HG02623 (cell line): ENCODE measurements at regions not wholly inside any gene's neighbourhood (a gene's known extent, or its start where the extent isn't known, plus 50 kb on each side); places are given as distances from the start of the nearest gene placed in this dataset.

Source experiments
- ATAC-seq: cut with Tn5 transposase; IDR thresholded peaks from one replicate; pipeline ENCODE4 v1.9.1; 2021; ENCODE audit warnings: moderate library complexity; ENCODE audit not compliant: unreplicated experiment

DNA sequence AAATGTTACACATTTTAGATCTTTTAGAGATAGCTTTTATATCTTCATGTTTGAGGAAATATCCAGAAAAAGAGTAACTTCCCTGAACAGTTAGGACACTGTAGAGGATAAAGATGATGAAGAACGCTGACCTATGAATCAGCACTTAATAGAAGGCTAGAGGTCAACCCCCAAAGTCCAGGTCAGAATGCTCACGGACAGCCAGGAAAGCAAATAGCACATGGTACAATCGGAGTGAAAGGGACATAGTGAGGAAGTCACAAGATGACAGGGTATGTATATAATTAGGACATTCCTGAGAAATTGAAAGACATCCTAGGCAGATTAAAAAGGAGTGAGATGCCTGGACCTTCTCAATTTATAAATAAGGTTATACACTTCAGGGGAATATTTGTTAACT lies 55.1 kb upstream of the CNTNAP4 start:
- no peak for ATAC-seq

DNA sequence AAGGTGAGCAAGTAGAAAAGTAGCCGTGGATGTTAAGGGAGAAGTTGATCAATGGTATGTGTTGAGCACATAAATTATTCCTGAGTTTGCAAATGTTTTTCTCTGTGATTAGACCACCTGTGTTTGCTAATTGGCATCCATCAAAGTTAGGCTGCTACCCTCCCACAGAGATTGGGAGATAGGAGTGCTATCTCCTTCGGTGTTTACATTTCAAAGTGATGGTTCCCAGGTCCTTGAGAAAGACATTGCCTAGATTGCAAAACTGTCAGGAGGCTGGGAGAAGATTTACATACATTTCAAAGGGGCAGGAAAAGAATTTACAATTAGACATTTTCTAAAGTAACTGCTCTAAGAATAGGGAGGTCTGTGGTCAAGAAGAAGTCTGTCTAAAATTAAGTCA lies 54.3 kb upstream of the CNTNAP4 start:
- ATAC-seq = no peak

DNA sequence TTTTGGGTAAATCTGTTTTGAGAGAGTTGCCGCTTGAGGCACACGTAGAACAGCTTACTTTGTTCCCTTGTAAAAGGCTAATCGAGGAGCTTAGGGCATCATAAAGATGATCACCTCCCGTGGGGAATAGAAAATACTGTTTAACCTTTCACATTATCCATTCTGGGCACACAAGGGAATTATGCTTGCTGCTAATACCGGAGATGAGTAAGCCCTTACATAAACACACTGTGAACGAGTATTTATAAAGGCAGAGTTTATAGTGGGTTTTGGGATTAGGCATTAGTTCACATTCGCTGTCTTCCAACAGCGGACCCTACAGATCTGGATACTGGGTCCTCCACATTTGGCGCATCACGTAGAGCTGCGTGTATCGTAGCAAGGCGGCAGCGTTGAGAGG lies 51.2 kb upstream of the CNTNAP4 start:
- ATAC-seq = no peak

DNA sequence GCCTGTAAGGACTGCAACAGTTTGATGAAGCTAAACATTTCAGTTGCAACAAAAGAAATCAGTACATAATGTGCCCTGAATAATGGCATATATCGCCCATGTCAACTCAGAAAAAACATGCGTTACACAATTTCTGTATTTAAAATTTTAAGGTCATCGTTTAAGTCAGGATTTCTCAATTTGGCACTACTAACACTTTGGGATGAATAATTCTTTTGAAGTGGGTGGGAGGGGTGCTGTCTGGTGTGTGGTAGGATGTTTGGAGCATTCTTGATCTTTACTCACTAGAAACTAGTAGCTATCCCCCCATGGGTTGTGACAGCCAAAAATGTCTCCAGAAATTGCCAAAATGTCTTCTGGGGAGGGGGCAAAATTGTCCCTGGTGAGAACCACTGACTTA lies 50.7 kb upstream of the CNTNAP4 start:
- ATAC-seq = no peak
